ENCODE measurements at regions not wholly inside any gene's neighbourhood (a gene's known extent, or its start where the extent isn't known, plus 50 kb on each side); places are given as distances from the start of the nearest gene placed in this dataset.

DNA sequence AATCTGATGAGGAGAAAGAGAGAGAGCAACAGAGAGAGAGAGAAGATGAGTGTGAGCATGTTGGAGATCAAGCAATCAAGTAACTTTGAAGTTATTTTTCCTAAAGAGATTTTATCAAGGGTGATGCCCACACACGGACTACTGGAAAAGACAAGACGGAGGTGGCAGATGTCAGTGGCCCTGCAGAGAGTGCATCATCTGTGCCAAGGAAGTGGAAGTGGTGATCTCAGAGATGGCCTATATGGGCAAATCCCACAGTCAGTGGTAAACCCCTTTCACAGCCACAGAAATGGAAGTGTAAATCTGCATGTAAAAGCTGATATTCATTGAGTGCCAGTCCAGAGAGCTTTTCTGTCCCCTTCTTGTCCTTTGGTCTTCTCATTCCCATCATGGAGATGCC, 577.2 kb upstream of the AADAT start:
- no peak for TF ChIP-seq POLR2A (IDR thresholded peaks at IDR 0.05; ENCODE audit: control extremely low read depth in 1 of 2, low read depth in 2 of 2, low read length in 2 of 2)
- no peak for TF ChIP-seq EZH2 (IDR thresholded peaks at IDR 0.05; ENCODE audit: low read depth, low read length, severe bottlenecking)
- no peak for TF ChIP-seq SIX5 (IDR thresholded peaks at IDR 0.05; ENCODE audit: low read depth, low read length)
